Right lobe of liver (tissue), 6 donors: ENCODE measurements at regions not wholly inside any gene's neighbourhood (a gene's known extent, or its start where the extent isn't known, plus 50 kb on each side); places are given as distances from the start of the nearest gene placed in this dataset.

ENCODE experiments used
- ATAC-seq, 4 donors: fragments of 200-7000 bp; cut with Tn5 transposase; one replicate each; pipeline ENCODE4 v1.9.1; 2020; ENCODE audit warnings: mild to moderate bottlenecking in 4 of 4, moderate library complexity in 4 of 4
- DNase-seq, 3 donors: peaks; one replicate each; pipeline ENCODE4 v3.0.0-alpha.2; 2020
- H3K27ac ChIP-seq, 3 donors: fragments of 200-600 bp; one replicate each; pipeline ENCODE4 v1.8.0; 2022
- H3K27me3 ChIP-seq, 2 donors: fragments of 200-600 bp; one replicate each; pipeline ENCODE4 v1.8.0; 2022
- H3K36me3 ChIP-seq, 4 donors: fragments of 200-600 bp; sonication (generic) in 1 of 4; one replicate each; pipeline versions ENCODE4 v1.5.1 to v1.8.0; 2017 to 2022; ENCODE audit warnings: control low read depth in 1 of 4
- H3K4me1 ChIP-seq, 4 donors: fragments of 200-600 bp; sonication (generic) in 1 of 4; one replicate each; pipeline versions ENCODE4 v1.5.1 to v1.8.0; 2017 to 2022; ENCODE audit warnings: control low read depth in 1 of 4
- H3K4me3 ChIP-seq, 3 donors: fragments of 200-600 bp; one replicate each; pipeline ENCODE4 v1.8.0; 2022
- H3K9me3 ChIP-seq, 4 donors: fragments of 200-600 bp; sonication (generic) in 1 of 4; one replicate each; pipeline versions ENCODE4 v1.5.1 to v1.8.0; 2017 to 2022; ENCODE audit warnings: control low read depth in 1 of 4
- POLR2A ChIP-seq: fragments of 450-650 bp; IDR thresholded peaks from one replicate; pipeline ENCODE4 v1.6.1; 2017; ENCODE audit warnings: antibody characterized with exemption, mild to moderate bottlenecking
- WGBS: methylation state at CpG from one replicate; pipeline ENCODE4 v1.1.6; 2018; ENCODE audit warnings: low coverage, low lambda C conversion rate; ENCODE audit not compliant: insufficient coverage; ENCODE audit errors: missing lambda C conversion rate; 5-methylcytosine and 5-hydroxymethylcytosine counted together
- intact Hi-C, 2 donors: fragments of 100-400 bp; cut with DNase I; formaldehyde crosslinking; loops; one replicate each; pipeline versions ENCODE4 v1.11.2 to v1.14.1; 2022
- TF ChIP-seq, protein P1 (sequence below), 4 donors: fragments of 200-600 bp in 3 of 4; fragments of 450-650 bp in 1 of 4; IDR thresholded peaks; one replicate each; pipeline versions ENCODE4 v1.5.1 to v1.8.0; 2016 to 2022; ENCODE audit warnings: antibody characterized with exemption in 4 of 4, mild to moderate bottlenecking in 2 of 4
- donor health status: DM: no; HTN: yes; CAD: no.
- donor health status: DM: no; HTN: no; CAD: no.
- donor health status: DM: no; HTN: no; CAD: no.
- donor health status: DM: no; HTN: yes; CAD: no.
- donor health status: DM: no; HTN: yes; CAD: no.

DNA sequence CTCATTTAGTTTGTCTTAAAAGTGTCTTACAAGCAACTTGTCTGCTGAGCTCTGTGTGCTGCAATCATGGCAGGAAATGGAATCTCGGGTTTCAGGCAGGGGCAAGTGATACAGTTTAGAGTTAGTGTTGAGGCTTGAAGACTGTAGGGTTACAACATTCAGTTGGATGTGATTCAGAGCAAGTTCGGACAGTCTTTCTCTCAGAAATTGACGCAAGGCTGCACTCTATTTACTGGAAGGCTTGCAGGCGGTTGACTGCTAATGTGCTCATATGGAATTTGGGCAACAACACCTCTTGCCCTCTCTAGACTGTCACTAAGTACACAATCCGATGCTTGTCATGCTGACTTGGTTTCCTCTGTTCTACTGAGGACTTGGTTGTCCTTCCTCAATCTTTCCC, 161.7 kb upstream of the BMPER start:
- 70% methylated on average over 2 of the region's 5 CpGs for WGBS
- no peak for TF ChIP-seq POLR2A
- TF ChIP-seq, protein P1, sequence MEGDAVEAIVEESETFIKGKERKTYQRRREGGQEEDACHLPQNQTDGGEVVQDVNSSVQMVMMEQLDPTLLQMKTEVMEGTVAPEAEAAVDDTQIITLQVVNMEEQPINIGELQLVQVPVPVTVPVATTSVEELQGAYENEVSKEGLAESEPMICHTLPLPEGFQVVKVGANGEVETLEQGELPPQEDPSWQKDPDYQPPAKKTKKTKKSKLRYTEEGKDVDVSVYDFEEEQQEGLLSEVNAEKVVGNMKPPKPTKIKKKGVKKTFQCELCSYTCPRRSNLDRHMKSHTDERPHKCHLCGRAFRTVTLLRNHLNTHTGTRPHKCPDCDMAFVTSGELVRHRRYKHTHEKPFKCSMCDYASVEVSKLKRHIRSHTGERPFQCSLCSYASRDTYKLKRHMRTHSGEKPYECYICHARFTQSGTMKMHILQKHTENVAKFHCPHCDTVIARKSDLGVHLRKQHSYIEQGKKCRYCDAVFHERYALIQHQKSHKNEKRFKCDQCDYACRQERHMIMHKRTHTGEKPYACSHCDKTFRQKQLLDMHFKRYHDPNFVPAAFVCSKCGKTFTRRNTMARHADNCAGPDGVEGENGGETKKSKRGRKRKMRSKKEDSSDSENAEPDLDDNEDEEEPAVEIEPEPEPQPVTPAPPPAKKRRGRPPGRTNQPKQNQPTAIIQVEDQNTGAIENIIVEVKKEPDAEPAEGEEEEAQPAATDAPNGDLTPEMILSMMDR (IDR thresholded peaks at IDR 0.05), result no peak
- H3K27me3 ChIP-seq, result no peaks in the 10 kb centered on the region
- no peaks in the 10 kb centered on the region for H3K36me3 ChIP-seq
- no peaks in the 10 kb centered on the region for H3K9me3 ChIP-seq
- intact Hi-C loops, result loop anchor here in 1 of 2 donors (10.0 kb wide), 1 partner anchor 319 kb away; no protein-coding TSS in a partner anchor
- peak in 1 of 4 donors; percentile 31 for ATAC-seq
- no peaks in the 10 kb centered on the region for H3K4me1 ChIP-seq
- H3K27ac ChIP-seq, result no peak overlapping the region
- no peak for DNase-seq
- H3K4me3 ChIP-seq, result no peak overlapping the region

DNA sequence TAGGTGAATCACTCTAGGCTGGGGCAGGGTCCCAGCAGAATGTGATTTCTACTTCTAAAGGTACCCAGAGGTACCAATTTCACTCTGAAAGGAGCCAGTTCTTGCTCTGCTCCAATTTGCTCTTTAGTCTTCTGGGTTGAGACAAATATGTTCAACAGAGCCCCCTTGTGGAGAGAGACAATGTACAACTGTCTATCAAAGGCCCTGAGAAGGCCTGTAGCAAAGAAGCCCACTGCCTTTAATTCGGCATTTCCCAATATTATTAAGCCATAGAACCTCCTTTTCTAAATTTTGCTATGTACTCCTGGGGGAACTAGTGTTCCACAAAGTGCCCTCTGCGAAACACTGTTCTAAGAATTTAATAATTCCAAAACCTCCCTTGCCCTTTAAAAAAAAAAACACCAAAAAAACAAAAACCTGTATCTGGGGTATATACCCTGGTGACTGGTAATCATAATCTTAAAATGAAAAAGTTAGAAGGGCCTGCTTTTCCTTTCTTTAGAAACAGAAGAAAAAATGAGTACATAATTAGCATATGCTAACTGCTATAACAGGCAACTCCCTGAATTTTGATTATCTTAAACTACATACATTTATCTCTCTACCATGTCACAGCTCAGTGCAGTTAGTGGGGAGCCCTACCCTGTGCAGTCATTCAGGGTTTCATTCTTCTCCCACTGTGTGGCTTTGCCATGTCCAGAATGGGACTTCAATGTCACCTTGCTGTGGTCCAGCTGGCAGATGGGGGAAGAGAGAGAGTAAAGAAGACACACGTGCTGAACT, 160.9 kb upstream of the BMPER start:
- Histone ChIP-seq H3K36me3 (no peaks in the 10 kb centered on the region), H3K27ac (no peak overlapping the region), H3K4me3 (no peak overlapping the region), H3K9me3 (no peaks in the 10 kb centered on the region), H3K4me1 (no peaks in the 10 kb centered on the region), H3K27me3 (no peaks in the 10 kb centered on the region)
- 67% methylated on average over 3 of the region's 3 CpGs for WGBS
- DNase-seq (no peak), ATAC-seq (peak; percentile 70 to 85 (median 78))
- TF ChIP-seq, protein P1 (IDR thresholded peaks at IDR 0.05), result peak; percentile 44 to 61 (median 54)
- TF ChIP-seq POLR2A, result no peak
- intact Hi-C loops, result loop anchor here in 1 of 2 donors (10.0 kb wide), 1 partner anchor 320 kb away; no protein-coding TSS in a partner anchor

DNA sequence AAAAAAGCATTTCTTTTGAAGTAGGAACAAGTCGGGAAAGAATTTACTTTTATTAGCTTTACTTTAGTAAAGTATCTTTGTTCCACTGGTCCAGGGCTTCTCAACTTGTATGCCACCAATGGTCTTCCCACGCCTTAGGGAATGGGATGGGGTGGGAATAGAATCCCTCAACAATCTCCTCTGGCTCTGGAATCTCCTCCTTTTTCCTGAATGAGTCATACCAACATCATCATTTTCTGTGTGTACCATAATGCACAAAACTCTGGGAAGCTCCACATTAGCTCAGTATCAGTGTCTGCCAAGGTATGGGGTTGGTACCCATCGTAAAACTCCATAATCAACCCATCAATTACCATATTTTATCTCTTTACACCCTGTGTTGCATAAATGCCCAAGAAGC, 159.4 kb upstream of the BMPER start:
- 65% methylated on average over 3 of the region's 3 CpGs for WGBS
- DNase-seq, result no peak
- no peaks in the 10 kb centered on the region for H3K27me3 ChIP-seq
- no peak overlapping the region for H3K27ac ChIP-seq
- no peak for ATAC-seq
- H3K9me3 ChIP-seq, result no peaks in the 10 kb centered on the region
- H3K4me1 ChIP-seq, result no peaks in the 10 kb centered on the region
- intact Hi-C loops, result loop anchor here in 1 of 2 donors (10.0 kb wide), 1 partner anchor 321 kb away; no protein-coding TSS in a partner anchor
- H3K36me3 ChIP-seq, result no peaks in the 10 kb centered on the region
- TF ChIP-seq, protein P1 (IDR thresholded peaks at IDR 0.05), result no peak
- TF ChIP-seq POLR2A, result no peak
- H3K4me3 ChIP-seq, result no peak overlapping the region

DNA sequence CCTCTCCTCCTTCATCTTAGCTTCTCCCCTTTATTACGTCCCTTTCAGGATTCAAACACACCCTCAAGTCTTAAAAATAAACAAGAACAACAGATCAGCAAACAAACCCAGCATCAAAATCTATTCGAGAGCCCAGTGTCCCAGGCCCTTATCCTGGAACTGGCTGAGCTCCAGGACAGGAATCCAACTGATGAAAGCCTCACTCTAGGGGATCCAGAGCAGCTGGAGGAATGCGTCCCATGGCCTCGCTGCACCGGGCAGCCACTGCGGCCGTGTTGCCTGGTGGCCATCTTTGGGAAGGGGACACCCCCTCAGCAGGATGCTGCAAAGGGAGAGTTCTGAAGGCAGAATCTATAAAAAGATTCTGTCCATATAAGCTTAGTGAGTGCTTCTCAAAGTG, 156.5 kb upstream of the BMPER start:
- H3K9me3 ChIP-seq, result no peaks in the 10 kb centered on the region
- 17% methylated on average over 2 of the region's 7 CpGs for WGBS
- no peaks in the 10 kb centered on the region for H3K36me3 ChIP-seq
- no peak overlapping the region for H3K27ac ChIP-seq
- H3K4me3 ChIP-seq, result no peak overlapping the region
- no peak for TF ChIP-seq POLR2A
- TF ChIP-seq, protein P1 (IDR thresholded peaks at IDR 0.05), result no peak
- no peaks in the 10 kb centered on the region for H3K27me3 ChIP-seq
- ATAC-seq, result no peak
- H3K4me1 ChIP-seq, result no peaks in the 10 kb centered on the region
- intact Hi-C loops, result loop anchor here in 1 of 2 donors (10.0 kb wide), 1 partner anchor 324 kb away; no protein-coding TSS in a partner anchor
- no peak for DNase-seq
